Heart left ventricle (tissue), 13 donors: ENCODE measurements at regions not wholly inside any gene's neighbourhood (a gene's known extent, or its start where the extent isn't known, plus 50 kb on each side); places are given as distances from the start of the nearest gene placed in this dataset.

ENCODE experiments used
- CTCF ChIP-seq, 12 donors: fragments of 200-600 bp; sonication (generic) in 4 of 12; IDR thresholded peaks; one replicate each; pipeline versions ENCODE4 v1.5.0 to v1.8.0; 2018 to 2022; ENCODE audit warnings: antibody characterized with exemption in 12 of 12, mild to moderate bottlenecking in 5 of 12
- POLR2A ChIP-seq, 2 donors: fragments of 450-650 bp; IDR thresholded peaks; one replicate each; pipeline ENCODE4 v1.6.1; 2017; ENCODE audit warnings: antibody characterized with exemption in 2 of 2, mild to moderate bottlenecking in 2 of 2, moderate library complexity in 2 of 2
- donor health status: ischemic (EF 13 %, LVEDD 7.1; RV severe dilation, severe dysfunction).
- donor health status: DM: no; HTN: yes; CAD: no.
- donor health status: DM: no; HTN: no; CAD: no.
- donor health status: ischemic (EF 25% LVEDD 6.9; RV normal size, moderate dysfunction).
- donor health status: ischemic (EF 25% LVEDD 5.7; RV mildly dilated, moderate dysfunction).
- donor health status: ischemic (EF 35%, LVEDD 5.7; RV mildly dilated, moderate dysfunction).
- donor health status: nonischemic (EF 11% LVEDD 7.7; RV severe dilation, severe dysfunction).
- donor health status: DM: yes; HTN: yes; CAD: no.
- donor health status: PGD.
- donor health status: ischemic (EF 29% LVEDD 5.4; RV normal size, mild dysfunction).
- donor health status: nonischemic (EF 23%, LVEDD 6.1; RV moderate dilation, normal function).

- no peak for TF ChIP-seq CTCF (IDR thresholded peaks at IDR 0.05)
- TF ChIP-seq POLR2A (IDR thresholded peaks at IDR 0.05), result no peak
These were observed 253.1 kb downstream of the C6orf118 start for GRCh38 chr6:165056292-165056691.
